Heart right ventricle (tissue), 16 donors: ENCODE measurements at regions not wholly inside any gene's neighbourhood (a gene's known extent, or its start where the extent isn't known, plus 50 kb on each side); places are given as distances from the start of the nearest gene placed in this dataset.
"Not testable (repeated sequence)": the region's sequence is repeated elsewhere in the genome, so short reads cannot be mapped to it uniquely, and the experiment has no call there.

ENCODE experiments used
- ATAC-seq, 8 donors: fragments of 200-7000 bp; cut with Tn5 transposase; one replicate each; pipeline ENCODE4 v1.9.1; 2020; ENCODE audit warnings: mild to moderate bottlenecking in 8 of 8, moderate library complexity in 8 of 8, moderate number of reproducible peaks in 1 of 8
- DNase-seq, 2 donors: peaks; one replicate each; pipeline ENCODE4 v3.0.0-alpha.2; 2020
- H3K27ac ChIP-seq, 10 donors: fragments of 200-600 bp; sonication (generic) in 2 of 10; one replicate each; pipeline versions ENCODE4 v1.5.0 to v1.8.0; 2020 to 2022; ENCODE audit warnings: mild to moderate bottlenecking in 3 of 10
- H3K27me3 ChIP-seq, 7 donors: fragments of 200-600 bp; one replicate each; pipeline ENCODE4 v1.8.0; 2021 to 2022; ENCODE audit warnings: mild to moderate bottlenecking in 2 of 7
- H3K36me3 ChIP-seq, 9 donors: fragments of 200-600 bp; sonication (generic) in 1 of 9; one replicate each; pipeline versions ENCODE4 v1.5.0 to v1.8.0; 2020 to 2022; ENCODE audit warnings: mild to moderate bottlenecking in 2 of 9
- H3K4me1 ChIP-seq, 9 donors: fragments of 200-600 bp; sonication (generic) in 1 of 9; one replicate each; pipeline versions ENCODE4 v1.5.0 to v1.8.0; 2020 to 2022; ENCODE audit warnings: mild to moderate bottlenecking in 4 of 9
- H3K4me3 ChIP-seq, 10 donors: fragments of 200-600 bp; sonication (generic) in 2 of 10; one replicate each; pipeline versions ENCODE4 v1.5.0 to v1.8.0; 2020 to 2022; ENCODE audit warnings: mild to moderate bottlenecking in 7 of 10, moderate library complexity in 2 of 10
- H3K9me3 ChIP-seq, 11 donors: fragments of 200-600 bp in 10 of 11; sonication (generic) in 2 of 11; one replicate each; pipeline versions ENCODE4 v1.5.0 to v1.8.0; 2013 to 2022; ENCODE audit warnings: mild to moderate bottlenecking in 2 of 11, control low read depth in 1 of 11, moderate library complexity in 1 of 11
- CTCF ChIP-seq, 9 donors: fragments of 200-600 bp; sonication (generic) in 2 of 9; IDR thresholded peaks; one replicate each; pipeline versions ENCODE4 v1.5.0 to v1.8.0; 2021 to 2022; ENCODE audit warnings: antibody characterized with exemption in 9 of 9, mild to moderate bottlenecking in 5 of 9, moderate library complexity in 1 of 9
- WGBS, 2 donors: extraction: QIAGEN DNeasy Blood & Tissue Kit; methylation state at CpG; one replicate each; pipeline ENCODE4 v1.1.7; 2013; ENCODE audit warnings: inconsistent platforms in 1 of 2; 5-methylcytosine and 5-hydroxymethylcytosine counted together
- intact Hi-C, 10 donors: fragments of 100-400 bp; cut with DNase I; formaldehyde crosslinking; loops; one replicate each; pipeline versions ENCODE4 v1.11.1 to v1.14.2; 2022
- donor health status: Arrhythmogenic right ventricular cardiomyopathy.
- donor health status: ischemic (EF 13 %, LVEDD 7.1; RV severe dilation, severe dysfunction).
- donor health status: healthy with polysubstance abuse.
- donor health status: DM: no; HTN: yes; CAD: no.
- donor health status: DM: no; HTN: no; CAD: no.
- donor health status: ischemic (EF 25% LVEDD 6.9; RV normal size, moderate dysfunction).
- donor health status: ischemic (EF 25% LVEDD 5.7; RV mildly dilated, moderate dysfunction).
- donor health status: healthy.
- donor health status: DM: yes; HTN: yes; CAD: no.
- donor health status: Ischemic cardiomyopathy.
- donor health status: ischemic (EF 35%, LVEDD 5.7; RV mildly dilated, moderate dysfunction).
- donor health status: nonischemic (EF 11% LVEDD 7.7; RV severe dilation, severe dysfunction).
- donor health status: DM: yes; HTN: yes; CAD: no.
- donor health status: PGD.
- donor health status: ischemic (EF 29% LVEDD 5.4; RV normal size, mild dysfunction).
- donor health status: nonischemic (EF 23%, LVEDD 6.1; RV moderate dilation, normal function).

- no peak for TF ChIP-seq CTCF (IDR thresholded peaks at IDR 0.05)
- DNase-seq (no peak), ATAC-seq (no peak)
- no peaks in the 10 kb centered on the region for H3K36me3 ChIP-seq
- no peak overlapping the region for H3K27ac ChIP-seq
- H3K27me3 ChIP-seq, result peaks cover 0 to 6% (median 0%) of the 10 kb centered on the region in 7 donors
- H3K9me3 ChIP-seq, result peaks cover 0 to 24% (median 0%) of the 10 kb centered on the region in 11 donors
- no peaks in the 10 kb centered on the region for H3K4me1 ChIP-seq
- no peak overlapping the region for H3K4me3 ChIP-seq
- intact Hi-C loops, result no loop called here
Measured at GRCh38 chr7:68248973-68249372, 1252.3 kb downstream of the TYW1 start.

DNA sequence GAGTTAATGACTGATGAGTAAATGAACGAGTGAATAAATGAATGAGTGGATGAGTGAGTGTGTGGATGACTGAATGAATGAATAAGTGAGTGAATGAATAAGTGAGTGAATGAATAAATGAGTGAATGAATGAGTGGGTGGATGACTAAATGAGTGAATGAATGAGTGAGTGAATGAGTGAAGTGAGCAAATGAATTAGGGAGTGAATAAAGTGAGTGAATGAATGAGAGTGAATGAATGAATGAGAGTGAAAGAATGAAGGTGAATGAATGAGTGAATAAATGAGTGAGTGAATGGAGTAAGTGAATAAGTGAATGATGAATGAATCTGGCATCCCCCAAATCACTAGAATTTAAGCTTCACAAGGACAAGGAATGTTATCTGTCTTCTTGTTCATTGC, 1253.0 kb downstream of the TYW1 start:
- ATAC-seq (no peak), DNase-seq (no peak)
- Histone ChIP-seq H3K27ac (no peak overlapping the region), H3K36me3 (no peaks in the 10 kb centered on the region), H3K27me3 (peaks cover 0 to 8% (median 0%) of the 10 kb centered on the region in 7 donors), H3K9me3 (peaks cover 0 to 24% (median 0%) of the 10 kb centered on the region in 11 donors), H3K4me1 (no peaks in the 10 kb centered on the region), H3K4me3 (no peak overlapping the region)
- intact Hi-C loops, result loop anchor here in 1 of 10 donors (5.0 kb wide), 1 partner anchor 573 kb away; no protein-coding TSS in a partner anchor
- TF ChIP-seq CTCF (IDR thresholded peaks at IDR 0.05), result no peak
- 82 to 85% methylated on average over 1 of the region's 1 CpG for WGBS, 2 donors

DNA sequence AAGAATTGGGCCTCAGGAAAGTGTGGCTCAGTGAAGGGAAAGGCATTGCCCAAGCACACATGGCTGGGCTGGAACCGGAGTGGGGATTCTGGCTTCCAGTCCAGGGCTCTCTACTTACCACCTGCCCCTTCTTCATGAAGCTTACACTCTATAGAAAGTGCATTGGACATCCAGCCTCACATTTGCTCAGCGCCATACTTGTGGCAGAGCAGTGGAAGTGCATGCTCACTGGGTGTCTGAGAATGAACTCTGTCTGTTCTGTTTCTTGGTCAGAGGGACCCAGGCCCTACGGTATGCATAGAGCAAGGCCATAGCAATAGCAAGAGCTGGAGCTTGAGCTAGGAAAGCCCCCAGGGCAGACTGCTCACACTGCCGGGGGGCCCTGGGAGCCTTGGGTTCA, 1253.5 kb downstream of the TYW1 start:
- intact Hi-C loops, result loop anchor here in 1 of 10 donors (5.0 kb wide), 1 partner anchor 572 kb away; no protein-coding TSS in a partner anchor
- no peak for TF ChIP-seq CTCF (IDR thresholded peaks at IDR 0.05)
- 86 to 93% methylated on average over 4 of the region's 4 CpGs for WGBS, 2 donors
- Histone ChIP-seq H3K4me1 (no peaks in the 10 kb centered on the region), H3K4me3 (no peak overlapping the region), H3K27ac (no peak overlapping the region), H3K9me3 (peaks cover 0 to 24% (median 0%) of the 10 kb centered on the region in 11 donors), H3K27me3 (peaks cover 0 to 8% (median 0%) of the 10 kb centered on the region in 7 donors), H3K36me3 (no peaks in the 10 kb centered on the region)
- DNase-seq (no peak), ATAC-seq (no peak)

DNA sequence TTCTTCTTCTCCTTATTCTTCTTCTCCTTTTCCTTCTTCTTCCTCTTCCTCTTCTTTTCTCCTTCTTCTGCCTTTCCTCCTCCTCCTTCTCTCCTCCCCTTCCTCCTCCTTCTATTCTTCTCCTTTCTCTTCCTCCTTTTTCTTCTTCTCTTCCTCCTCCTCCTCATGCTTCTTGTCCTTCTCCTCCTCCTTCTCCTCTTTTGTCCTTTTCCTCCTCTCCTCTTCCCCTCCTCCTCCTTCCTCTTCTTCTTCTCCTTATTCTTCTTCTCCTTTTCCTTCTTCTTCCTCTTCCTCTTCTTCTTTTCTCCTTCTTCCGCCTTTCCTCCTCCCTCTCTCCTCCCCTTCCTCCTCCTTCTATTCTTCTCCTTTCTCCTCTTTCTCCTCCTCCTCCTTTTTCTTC, 1258.2 kb downstream of the TYW1 start:
- H3K27ac ChIP-seq, DNase-seq, H3K4me1 ChIP-seq, H3K27me3 ChIP-seq, ATAC-seq, H3K36me3 ChIP-seq, H3K4me3 ChIP-seq: not testable (repeated sequence)
- intact Hi-C loops, result loop anchor here in 1 of 10 donors (5.0 kb wide), 1 partner anchor 567 kb away; no protein-coding TSS in a partner anchor
- WGBS, 2 donors, result 73 to 85% methylated on average over 1 of the region's 1 CpG
- H3K9me3 ChIP-seq, result peaks cover 0 to 11% (median 0%) of the 10 kb centered on the region in 11 donors

GRCh38 chr7:68256295-68256694, 1259.7 kb downstream of the TYW1 start:
- Histone ChIP-seq H3K9me3 (peaks cover 0 to 11% (median 0%) of the 10 kb centered on the region in 11 donors), H3K4me3 (no peak overlapping the region), H3K4me1 (no peaks in the 10 kb centered on the region), H3K27me3 (peaks cover 0 to 8% (median 3%) of the 10 kb centered on the region in 7 donors), H3K36me3 (no peaks in the 10 kb centered on the region), H3K27ac (no peak overlapping the region)
- intact Hi-C loops, result no loop called here
- DNase-seq, result no peak
- no peak for ATAC-seq
- WGBS, 2 donors, result 92 to 96% methylated on average over 2 of the region's 2 CpGs
- TF ChIP-seq CTCF (IDR thresholded peaks at IDR 0.05), result no peak
